ENCODE measurements at regions not wholly inside any gene's neighbourhood (a gene's known extent, or its start where the extent isn't known, plus 50 kb on each side); places are given as distances from the start of the nearest gene placed in this dataset.

GRCh38 chr10:35722226-35722625 lies 80.1 kb upstream of the FZD8 start:
- TF ChIP-seq CREB1 (IDR thresholded peaks at IDR 0.05; ENCODE audit: low read depth) = no peak
- TF ChIP-seq CEBPB (IDR thresholded peaks at IDR 0.05) = no peak
- TF ChIP-seq REST (IDR thresholded peaks at IDR 0.05; ENCODE audit: low read depth) = no peak
- TF ChIP-seq YY1 (IDR thresholded peaks at IDR 0.05; ENCODE audit: low read depth) = no peak
- TF ChIP-seq MAX (IDR thresholded peaks at IDR 0.05) = no peak
- TF ChIP-seq EP300 (IDR thresholded peaks at IDR 0.05; ENCODE audit: borderline replicate concordance) = no peak
- no peak for TF ChIP-seq RAD21 (IDR thresholded peaks at IDR 0.05; ENCODE audit: low read depth)
- TF ChIP-seq TAF1 (IDR thresholded peaks at IDR 0.05; ENCODE audit: low read depth) = no peak
- no peak for TF ChIP-seq FOXM1 (IDR thresholded peaks at IDR 0.05; ENCODE audit: borderline replicate concordance, low read depth)
- TF ChIP-seq USF1 (IDR thresholded peaks at IDR 0.05) = no peak
- TF ChIP-seq TEAD4 (IDR thresholded peaks at IDR 0.05) = no peak
- TF ChIP-seq ZBTB7A (IDR thresholded peaks at IDR 0.05; ENCODE audit: low read depth) = no peak
- no peak for TF ChIP-seq TCF12 (IDR thresholded peaks at IDR 0.05; ENCODE audit: low read depth)
- no peak for TF ChIP-seq EGR1 (IDR thresholded peaks at IDR 0.05)
